Posterior vena cava (tissue), 2 donors: ENCODE measurements at regions not wholly inside any gene's neighbourhood (a gene's known extent, or its start where the extent isn't known, plus 50 kb on each side); places are given as distances from the start of the nearest gene placed in this dataset.

Experiments
- DNase-seq: peaks from one replicate; pipeline ENCODE4 v3.0.0-alpha.2; 2020; ENCODE audit warnings: low spot score
- intact Hi-C, 2 donors: fragments of 100-400 bp; cut with DNase I; formaldehyde crosslinking; loops; one replicate each; pipeline versions ENCODE4 v1.14.1 to v1.14.2; 2022 to 2023
- donor health status: DM: yes; HTN: yes; CAD: no.
- donor health status: DM: yes; HTN: yes; CAD: no.

GRCh38 chr6:97864366-97864765 lies 581.4 kb upstream of the MMS22L start:
- no peak for DNase-seq
- intact Hi-C loops = no loop called here

- intact Hi-C loops = no loop called here
- DNase-seq = no peak
Measured at GRCh38 chr6:97864826-97865225, 581.8 kb upstream of the MMS22L start.

- no peak for DNase-seq
- intact Hi-C loops = no loop called here
Measured at GRCh38 chr6:97865612-97866011, 582.6 kb upstream of the MMS22L start.

GRCh38 chr6:97866616-97867015 lies 583.6 kb upstream of the MMS22L start:
- DNase-seq = no peak
- intact Hi-C loops = no loop called here

- no peak for DNase-seq
- intact Hi-C loops = no loop called here
Measured at GRCh38 chr6:97867177-97867576, 584.2 kb upstream of the MMS22L start.

GRCh38 chr6:97870273-97870672 lies 587.3 kb upstream of the MMS22L start:
- intact Hi-C loops = no loop called here
- DNase-seq = no peak

- DNase-seq = no peak
- intact Hi-C loops = no loop called here
Measured at GRCh38 chr6:97876711-97877110, 593.7 kb upstream of the MMS22L start.

- intact Hi-C loops = no loop called here
- DNase-seq = no peak
Measured at GRCh38 chr6:97882755-97883154, 599.7 kb upstream of the MMS22L start.

GRCh38 chr6:97885325-97885724 lies 602.3 kb upstream of the MMS22L start:
- intact Hi-C loops = no loop called here

GRCh38 chr6:97885828-97886227 lies 602.8 kb upstream of the MMS22L start:
- no peak for DNase-seq
- intact Hi-C loops = no loop called here

More at GRCh38 chr6:97885325-97885724, 602.3 kb upstream of the MMS22L start:
- DNase-seq = no peak

GRCh38 chr6:97901531-97901930 lies 618.5 kb upstream of the MMS22L start:
- intact Hi-C loops = no loop called here
- no peak for DNase-seq

- intact Hi-C loops = no loop called here
- DNase-seq = no peak
Measured at GRCh38 chr6:97909380-97909779, 626.4 kb upstream of the MMS22L start.

- no peak for DNase-seq
- intact Hi-C loops = no loop called here
Measured at GRCh38 chr6:97913721-97914120, 630.7 kb upstream of the MMS22L start.

GRCh38 chr6:97914912-97915311 lies 631.9 kb upstream of the MMS22L start:
- intact Hi-C loops = no loop called here
- DNase-seq = no peak

GRCh38 chr6:97915537-97915936 lies 632.5 kb upstream of the MMS22L start:
- intact Hi-C loops = no loop called here
- no peak for DNase-seq

GRCh38 chr6:97917369-97917768 lies 634.4 kb upstream of the MMS22L start:
- DNase-seq = no peak
- intact Hi-C loops = no loop called here

GRCh38 chr6:97919046-97919445 lies 636.0 kb upstream of the MMS22L start:
- intact Hi-C loops = no loop called here
- no peak for DNase-seq

GRCh38 chr6:97919631-97920030 lies 636.6 kb upstream of the MMS22L start:
- no peak for DNase-seq
- intact Hi-C loops = no loop called here

- intact Hi-C loops = no loop called here
- DNase-seq = no peak
Measured at GRCh38 chr6:97923249-97923648, 640.2 kb upstream of the MMS22L start.

GRCh38 chr6:97925504-97925903 lies 642.5 kb upstream of the MMS22L start:
- DNase-seq = no peak
- intact Hi-C loops = no loop called here

GRCh38 chr6:97939440-97940168 lies 656.6 kb upstream of the MMS22L start:
- no peak for DNase-seq
- intact Hi-C loops = no loop called here

- DNase-seq = no peak
- intact Hi-C loops = no loop called here
Measured at GRCh38 chr6:97947841-97948240, 664.8 kb upstream of the MMS22L start.
